Lower leg skin (tissue), 3 donors: ENCODE measurements at regions not wholly inside any gene's neighbourhood (a gene's known extent, or its start where the extent isn't known, plus 50 kb on each side); places are given as distances from the start of the nearest gene placed in this dataset.

Source experiments
- CTCF ChIP-seq, 3 donors: fragments of 450-650 bp; IDR thresholded peaks; one replicate each; pipeline ENCODE4 v1.5.1; 2016; ENCODE audit warnings: antibody characterized with exemption in 3 of 3, mild to moderate bottlenecking in 3 of 3, moderate library complexity in 2 of 3
- POLR2A ChIP-seq, 2 donors: fragments of 450-650 bp; IDR thresholded peaks; one replicate each; pipeline ENCODE4 v1.6.1; 2016 to 2017; ENCODE audit warnings: antibody characterized with exemption in 2 of 2, mild to moderate bottlenecking in 1 of 2, moderate library complexity in 1 of 2

GRCh38 chr3:153681057-153681456 is 440.1 kb upstream of the ARHGEF26 start:
- TF ChIP-seq CTCF (IDR thresholded peaks at IDR 0.05) (no peak), POLR2A (IDR thresholded peaks at IDR 0.05) (no peak)
